Ishikawa (cell line): ENCODE measurements at regions not wholly inside any gene's neighbourhood (a gene's known extent, or its start where the extent isn't known, plus 50 kb on each side); places are given as distances from the start of the nearest gene placed in this dataset.

Source experiments
- CEBPB ChIP-seq: IDR thresholded peaks from 2 replicates; pipeline ENCODE4 v1.6.1; 2012
- CREB1 ChIP-seq: IDR thresholded peaks from 2 replicates; pipeline ENCODE4 v1.6.1; 2012; ENCODE audit warnings: low read depth
- EGR1 ChIP-seq: IDR thresholded peaks from 2 replicates; pipeline ENCODE4 v1.6.1; 2012
- EP300 ChIP-seq: IDR thresholded peaks from 2 replicates; pipeline ENCODE4 v1.6.1; 2012; ENCODE audit warnings: borderline replicate concordance
- FOXM1 ChIP-seq: IDR thresholded peaks from 2 replicates; pipeline ENCODE4 v1.6.1; 2012; ENCODE audit warnings: low read depth, borderline replicate concordance
- NFIC ChIP-seq: IDR thresholded peaks from 2 replicates; pipeline ENCODE4 v1.6.1; 2012
- RAD21 ChIP-seq: IDR thresholded peaks from 2 replicates; pipeline ENCODE4 v1.6.1; 2012; ENCODE audit warnings: low read depth
- TAF1 ChIP-seq: IDR thresholded peaks from 2 replicates; pipeline ENCODE4 v1.6.1; 2012; ENCODE audit warnings: low read depth, mild to moderate bottlenecking
- TCF12 ChIP-seq: IDR thresholded peaks from 2 replicates; pipeline ENCODE4 v1.6.1; 2012; ENCODE audit warnings: low read depth
- TEAD4 ChIP-seq: IDR thresholded peaks from 2 replicates; pipeline ENCODE4 v1.6.1; 2012
- YY1 ChIP-seq: IDR thresholded peaks from 2 replicates; pipeline ENCODE4 v1.6.1; 2012; ENCODE audit warnings: low read depth
- ZBTB7A ChIP-seq: IDR thresholded peaks from 2 replicates; pipeline ENCODE4 v1.6.1; 2012; ENCODE audit warnings: low read depth
- TF ChIP-seq, protein P1 (sequence below): IDR thresholded peaks from 2 replicates; pipeline ENCODE4 v1.6.1; 2012; ENCODE audit warnings: low read depth, mild to moderate bottlenecking
- TF ChIP-seq, protein P2 (sequence below): IDR thresholded peaks from 2 replicates; pipeline ENCODE4 v1.6.1; 2012
- TF ChIP-seq, protein P3 (sequence below): IDR thresholded peaks from 2 replicates; pipeline ENCODE4 v1.6.1; 2012

DNA sequence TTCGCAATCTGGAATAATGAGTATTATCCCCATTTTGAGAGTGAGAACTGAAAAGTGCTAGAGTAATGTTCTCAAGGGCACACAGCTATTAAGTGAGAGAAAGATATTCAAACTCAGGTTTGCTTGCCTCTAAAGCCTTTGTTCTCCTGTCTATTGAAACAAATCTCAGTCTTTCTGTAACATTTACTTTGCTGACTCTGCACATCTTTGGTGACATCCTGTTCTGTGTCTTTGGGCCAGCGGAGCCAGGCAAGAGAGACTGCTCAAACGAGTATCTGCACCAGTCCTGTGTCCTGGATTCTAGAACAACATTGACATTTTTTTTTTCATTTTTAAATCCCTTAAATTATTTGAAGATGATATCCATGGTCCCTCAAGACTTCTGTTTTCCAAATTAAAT lies 1539.2 kb upstream of the PIK3C3 start:
- no peak for TF ChIP-seq TAF1

DNA sequence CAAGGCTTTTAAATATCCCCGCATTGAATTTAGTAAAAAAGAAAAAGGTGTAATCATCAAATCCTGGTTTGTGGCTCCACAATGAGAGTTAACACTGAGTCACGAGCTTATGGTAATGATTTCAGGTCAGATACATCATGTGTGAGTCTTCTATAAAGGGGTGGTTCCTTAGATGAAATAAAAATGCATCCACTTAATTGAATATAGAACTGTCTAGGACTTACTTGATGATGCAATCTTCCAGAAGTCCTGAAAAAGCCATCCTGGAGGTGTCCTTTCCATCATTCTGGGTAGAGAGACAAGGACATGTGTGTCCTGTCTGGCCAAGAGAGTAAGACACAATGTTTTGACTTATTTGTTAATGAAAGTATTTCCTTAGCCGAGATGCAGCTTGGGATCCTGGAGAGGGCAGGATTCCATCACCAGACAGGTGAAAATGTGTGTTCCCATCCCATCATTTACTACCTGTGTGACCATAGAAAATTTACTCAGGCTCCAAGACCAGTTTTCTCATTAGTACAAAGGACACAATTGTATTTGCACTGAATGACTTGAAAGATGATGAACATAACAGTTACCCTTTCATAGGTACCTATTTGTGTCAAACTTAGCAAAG lies 1539.8 kb upstream of the PIK3C3 start:
- TF ChIP-seq, protein P1, sequence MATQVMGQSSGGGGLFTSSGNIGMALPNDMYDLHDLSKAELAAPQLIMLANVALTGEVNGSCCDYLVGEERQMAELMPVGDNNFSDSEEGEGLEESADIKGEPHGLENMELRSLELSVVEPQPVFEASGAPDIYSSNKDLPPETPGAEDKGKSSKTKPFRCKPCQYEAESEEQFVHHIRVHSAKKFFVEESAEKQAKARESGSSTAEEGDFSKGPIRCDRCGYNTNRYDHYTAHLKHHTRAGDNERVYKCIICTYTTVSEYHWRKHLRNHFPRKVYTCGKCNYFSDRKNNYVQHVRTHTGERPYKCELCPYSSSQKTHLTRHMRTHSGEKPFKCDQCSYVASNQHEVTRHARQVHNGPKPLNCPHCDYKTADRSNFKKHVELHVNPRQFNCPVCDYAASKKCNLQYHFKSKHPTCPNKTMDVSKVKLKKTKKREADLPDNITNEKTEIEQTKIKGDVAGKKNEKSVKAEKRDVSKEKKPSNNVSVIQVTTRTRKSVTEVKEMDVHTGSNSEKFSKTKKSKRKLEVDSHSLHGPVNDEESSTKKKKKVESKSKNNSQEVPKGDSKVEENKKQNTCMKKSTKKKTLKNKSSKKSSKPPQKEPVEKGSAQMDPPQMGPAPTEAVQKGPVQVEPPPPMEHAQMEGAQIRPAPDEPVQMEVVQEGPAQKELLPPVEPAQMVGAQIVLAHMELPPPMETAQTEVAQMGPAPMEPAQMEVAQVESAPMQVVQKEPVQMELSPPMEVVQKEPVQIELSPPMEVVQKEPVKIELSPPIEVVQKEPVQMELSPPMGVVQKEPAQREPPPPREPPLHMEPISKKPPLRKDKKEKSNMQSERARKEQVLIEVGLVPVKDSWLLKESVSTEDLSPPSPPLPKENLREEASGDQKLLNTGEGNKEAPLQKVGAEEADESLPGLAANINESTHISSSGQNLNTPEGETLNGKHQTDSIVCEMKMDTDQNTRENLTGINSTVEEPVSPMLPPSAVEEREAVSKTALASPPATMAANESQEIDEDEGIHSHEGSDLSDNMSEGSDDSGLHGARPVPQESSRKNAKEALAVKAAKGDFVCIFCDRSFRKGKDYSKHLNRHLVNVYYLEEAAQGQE, result no peak
- no peak for TF ChIP-seq TAF1
- no peak for TF ChIP-seq CREB1
- TF ChIP-seq, protein P2, sequence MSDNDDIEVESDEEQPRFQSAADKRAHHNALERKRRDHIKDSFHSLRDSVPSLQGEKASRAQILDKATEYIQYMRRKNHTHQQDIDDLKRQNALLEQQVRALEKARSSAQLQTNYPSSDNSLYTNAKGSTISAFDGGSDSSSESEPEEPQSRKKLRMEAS, result no peak
- no peak for TF ChIP-seq RAD21
- TF ChIP-seq TEAD4, result no peak
- TF ChIP-seq EP300, result no peak
- TF ChIP-seq NFIC, result no peak
- no peak for TF ChIP-seq CEBPB
- no peak for TF ChIP-seq EGR1
- TF ChIP-seq ZBTB7A, result no peak

DNA sequence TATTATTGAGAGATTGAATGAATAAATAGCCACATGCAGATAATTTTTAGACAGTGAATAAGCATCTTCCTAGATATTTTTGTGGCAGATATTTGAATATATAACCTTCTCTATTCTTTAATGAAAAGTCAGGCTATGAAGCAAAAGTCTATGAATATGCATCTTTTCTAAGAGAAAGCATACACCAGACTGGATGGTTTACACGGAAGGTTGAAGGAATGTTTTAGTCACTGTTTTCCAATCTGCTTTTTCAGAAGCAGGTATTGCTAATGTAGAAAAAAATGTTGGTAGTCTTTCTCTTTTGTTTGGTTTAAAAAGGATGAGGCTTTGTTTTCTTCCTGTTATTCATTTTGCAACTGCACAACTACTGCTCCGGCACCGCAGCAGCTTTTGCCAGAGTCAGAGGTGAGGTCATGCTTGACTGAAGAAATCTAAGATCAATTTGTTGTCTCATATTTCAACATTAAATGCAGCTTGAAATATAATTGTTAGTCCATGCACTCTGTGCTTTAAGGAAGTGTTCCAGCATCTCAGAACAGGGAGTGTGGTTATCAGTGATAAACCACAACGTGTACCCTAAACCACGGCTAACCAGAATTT lies 1540.8 kb upstream of the PIK3C3 start:
- TF ChIP-seq TEAD4 (no peak), EGR1 (no peak), NFIC (no peak), EP300 (no peak), CEBPB (no peak), TAF1 (no peak), TCF12 (no peak), YY1 (no peak), FOXM1 (no peak), CREB1 (no peak), RAD21 (no peak), ZBTB7A (no peak)
- TF ChIP-seq, protein P2, result no peak
- TF ChIP-seq, protein P3, sequence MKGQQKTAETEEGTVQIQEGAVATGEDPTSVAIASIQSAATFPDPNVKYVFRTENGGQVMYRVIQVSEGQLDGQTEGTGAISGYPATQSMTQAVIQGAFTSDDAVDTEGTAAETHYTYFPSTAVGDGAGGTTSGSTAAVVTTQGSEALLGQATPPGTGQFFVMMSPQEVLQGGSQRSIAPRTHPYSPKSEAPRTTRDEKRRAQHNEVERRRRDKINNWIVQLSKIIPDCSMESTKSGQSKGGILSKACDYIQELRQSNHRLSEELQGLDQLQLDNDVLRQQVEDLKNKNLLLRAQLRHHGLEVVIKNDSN, result no peak
- TF ChIP-seq, protein P1, result no peak

DNA sequence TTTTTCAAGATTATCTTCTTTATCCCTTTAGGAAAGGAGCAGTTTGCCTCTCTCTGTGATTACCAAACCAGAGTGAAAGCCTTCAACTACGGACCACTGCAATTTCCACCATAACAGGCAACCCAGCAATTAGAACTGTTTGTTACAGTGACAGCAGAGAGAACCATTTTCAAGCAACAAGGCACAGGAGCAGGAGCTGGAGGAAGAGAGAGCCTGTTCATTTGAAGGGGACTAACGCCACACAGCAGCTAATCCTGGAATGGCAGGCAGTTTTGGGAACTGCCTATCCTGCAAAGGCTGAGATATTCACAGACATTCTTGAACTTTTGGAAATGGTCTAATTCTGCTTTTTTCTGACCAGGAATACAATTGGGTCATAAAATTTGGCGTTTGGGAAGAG lies 1541.9 kb upstream of the PIK3C3 start:
- TF ChIP-seq, protein P2, result no peak
- peak; percentile 46 for TF ChIP-seq RAD21

DNA sequence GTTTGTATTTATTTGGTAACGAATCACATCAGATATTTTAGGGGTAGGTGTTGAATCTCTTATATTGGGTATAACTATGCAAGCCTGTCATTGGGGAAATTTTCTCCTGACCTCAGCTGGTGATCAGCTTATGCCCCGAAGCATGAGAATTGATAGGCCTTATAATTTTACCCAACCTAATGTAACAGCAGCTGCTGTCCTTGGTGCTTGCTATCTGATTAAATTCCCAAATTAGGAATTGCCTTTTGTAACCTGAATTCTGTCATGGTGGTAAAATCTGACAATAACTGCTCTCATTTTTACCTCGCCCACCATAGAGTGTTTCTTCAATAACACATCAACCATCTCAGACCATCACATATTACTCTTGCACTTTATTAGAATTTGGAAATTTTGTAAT lies 1542.6 kb upstream of the PIK3C3 start:
- TF ChIP-seq, protein P1, result peak; percentile 66
- no peak for TF ChIP-seq TEAD4

- TF ChIP-seq TEAD4 (no peak), TCF12 (no peak), CREB1 (no peak), RAD21 (no peak), EGR1 (no peak), EP300 (no peak), FOXM1 (no peak), YY1 (no peak), CEBPB (no peak), ZBTB7A (no peak), NFIC (no peak), TAF1 (no peak)
- TF ChIP-seq, protein P1, result no peak
- TF ChIP-seq, protein P3, result no peak
- TF ChIP-seq, protein P2, result no peak
Measured at GRCh38 chr18:40407909-40408308, 1547.1 kb upstream of the PIK3C3 start.
